Loucy (cell line): ENCODE measurements at regions not wholly inside any gene's neighbourhood (a gene's known extent, or its start where the extent isn't known, plus 50 kb on each side); places are given as distances from the start of the nearest gene placed in this dataset.

Experiments
- CTCF ChIP-seq: fragments of 200-600 bp; sonication (generic); conservative IDR thresholded peaks from 2 replicates; pipeline ENCODE4 v1.5.1; 2014; ENCODE audit warnings: mild to moderate bottlenecking, antibody characterized with exemption, low read length
- EZH2phosphoT487 ChIP-seq: fragments of 200-600 bp; IDR thresholded peaks from 2 replicates; pipeline ENCODE4 v1.6.1; 2018; ENCODE audit warnings: antibody characterized with exemption, mild to moderate bottlenecking, moderate library complexity, borderline replicate concordance

DNA sequence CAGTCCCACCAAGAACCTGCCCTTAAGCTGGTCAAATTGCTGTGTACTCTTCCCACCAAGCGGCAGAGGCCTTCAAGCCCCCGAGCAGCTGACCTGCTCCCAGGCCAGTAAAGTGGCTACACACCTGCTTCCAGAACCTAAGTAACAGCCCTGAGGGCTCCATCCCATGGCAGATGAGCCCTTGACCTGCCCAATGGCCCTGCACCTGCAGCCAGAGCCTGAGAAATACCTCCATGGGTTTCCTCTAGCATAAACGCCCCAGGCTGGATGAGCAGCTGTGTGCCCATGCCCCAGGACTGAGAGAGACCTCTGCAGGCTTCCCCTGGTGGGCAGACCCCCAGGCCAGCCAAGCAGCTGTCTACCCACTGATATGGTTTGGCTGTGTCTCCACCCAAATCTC, 123.0 kb upstream of the LAMA2 start:
- TF ChIP-seq CTCF (no peak), EZH2phosphoT487 (no peak)
